Mucosa of rectum (tissue), 2 donors: ENCODE measurements at regions not wholly inside any gene's neighbourhood (a gene's known extent, or its start where the extent isn't known, plus 50 kb on each side); places are given as distances from the start of the nearest gene placed in this dataset.

Experiments
- H3K27ac ChIP-seq, 2 donors: one replicate each; pipeline ENCODE4 v1.7.0; 2013; ENCODE audit warnings: inconsistent platforms in 2 of 2, low read depth in 2 of 2, low read length in 2 of 2
- H3K27me3 ChIP-seq, 2 donors: one replicate each; pipeline ENCODE4 v1.7.0; 2013; ENCODE audit warnings: low read length in 2 of 2; ENCODE audit not compliant: control insufficient read depth in 2 of 2, insufficient read depth in 2 of 2
- H3K36me3 ChIP-seq, 2 donors: one replicate each; pipeline ENCODE4 v1.7.0; 2013; ENCODE audit warnings: low read length in 2 of 2; ENCODE audit not compliant: control insufficient read depth in 2 of 2, insufficient read depth in 2 of 2
- H3K4me1 ChIP-seq, 2 donors: one replicate each; pipeline ENCODE4 v1.7.0; 2013; ENCODE audit warnings: low read length in 2 of 2, mild to moderate bottlenecking in 1 of 2; ENCODE audit not compliant: control insufficient read depth in 2 of 2, insufficient read depth in 2 of 2
- H3K4me3 ChIP-seq, 2 donors: one replicate each; pipeline ENCODE4 v1.7.0; 2013; ENCODE audit warnings: low read length in 2 of 2
- H3K9ac ChIP-seq, 2 donors: one replicate each; pipeline ENCODE4 v1.7.0; 2013; ENCODE audit warnings: low read length in 2 of 2, low read depth in 1 of 2, mild to moderate bottlenecking in 1 of 2
- H3K9me3 ChIP-seq, 2 donors: one replicate each; pipeline ENCODE4 v1.7.0; 2013; ENCODE audit warnings: low read length in 2 of 2; ENCODE audit not compliant: control insufficient read depth in 2 of 2
- donor health status: healthy.
- donor health status: Normal muscosa, but diverticular disease.

DNA sequence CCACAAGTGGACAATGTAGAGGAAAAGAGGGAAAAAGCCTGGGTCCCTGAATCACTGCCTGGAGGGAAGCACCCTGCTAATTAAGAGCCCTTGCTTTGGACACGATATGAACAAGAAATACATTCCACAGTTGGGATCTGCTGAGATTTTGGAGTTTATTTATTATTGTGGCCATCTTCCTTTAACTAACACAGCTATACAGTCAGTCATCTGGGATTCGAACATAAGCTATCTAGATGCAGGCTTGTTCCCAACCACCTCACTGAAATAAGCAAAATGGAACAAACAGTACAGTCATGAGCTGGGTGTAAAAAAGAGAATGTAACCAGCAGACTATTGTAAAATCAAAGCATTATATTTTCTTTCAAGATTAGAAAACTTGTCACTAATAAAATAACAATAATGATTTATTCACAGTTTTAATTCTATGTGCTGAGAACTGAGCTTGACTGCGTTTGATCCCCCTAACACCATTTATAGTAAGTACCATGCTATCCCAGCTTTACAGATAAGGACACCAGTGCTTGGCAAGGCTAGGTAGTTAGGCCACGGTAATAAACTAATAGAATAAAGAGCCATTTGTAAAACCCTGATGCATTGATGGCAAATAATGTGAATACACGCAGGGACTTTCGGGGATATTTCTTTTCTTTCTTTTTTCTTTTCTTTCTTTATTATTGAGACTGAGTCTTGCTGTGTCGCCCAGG is 223.8 kb upstream of the KLF6 start:
- H3K4me3 ChIP-seq = no peak overlapping the region
- no peaks in the 10 kb centered on the region for H3K9me3 ChIP-seq
- no peak overlapping the region for H3K27ac ChIP-seq
- H3K9ac ChIP-seq = no peak overlapping the region
- no peaks in the 10 kb centered on the region for H3K36me3 ChIP-seq
- no peaks in the 10 kb centered on the region for H3K27me3 ChIP-seq
- H3K4me1 ChIP-seq = no peaks in the 10 kb centered on the region

DNA sequence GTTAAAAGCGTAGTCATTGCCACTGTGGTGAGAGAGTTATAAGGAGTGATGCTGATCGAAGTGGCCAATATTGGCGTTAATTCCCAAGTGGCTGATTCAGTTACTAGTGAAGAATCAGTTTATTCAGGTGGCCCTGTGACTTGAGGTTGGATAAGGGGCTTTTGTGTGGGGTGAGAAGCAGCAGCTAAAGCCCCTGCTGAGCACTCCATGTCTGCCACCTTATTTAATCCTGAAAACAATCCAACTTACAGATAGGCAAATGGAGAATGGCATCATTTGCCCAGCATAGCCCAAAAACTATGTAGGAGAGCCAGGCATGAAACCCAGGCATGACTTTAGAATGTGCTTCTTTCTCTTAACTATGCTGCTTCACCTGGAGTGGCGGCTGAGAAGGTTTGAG is 222.8 kb upstream of the KLF6 start:
- H3K9ac ChIP-seq = no peak overlapping the region
- H3K36me3 ChIP-seq = no peaks in the 10 kb centered on the region
- no peaks in the 10 kb centered on the region for H3K9me3 ChIP-seq
- H3K4me3 ChIP-seq = no peak overlapping the region
- no peaks in the 10 kb centered on the region for H3K4me1 ChIP-seq
- no peaks in the 10 kb centered on the region for H3K27me3 ChIP-seq
- no peak overlapping the region for H3K27ac ChIP-seq

DNA sequence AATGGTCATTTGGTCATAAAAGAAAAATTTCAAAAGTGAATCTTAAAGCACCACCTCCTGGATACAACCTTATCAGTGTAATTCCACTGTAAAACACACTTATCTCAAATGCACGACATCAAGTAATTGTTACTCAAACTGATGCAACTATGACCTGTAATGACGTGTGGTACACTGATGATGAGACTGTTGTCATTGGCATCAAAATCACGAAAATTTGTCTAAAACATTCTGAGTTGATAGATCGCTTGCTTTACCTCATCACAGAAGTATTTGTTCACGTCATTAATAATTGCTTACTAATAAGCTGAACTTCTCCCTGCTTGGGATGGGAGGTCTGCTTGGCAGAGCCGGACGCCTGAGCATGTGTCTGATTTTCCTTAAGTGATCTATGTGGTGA is 221.8 kb upstream of the KLF6 start:
- no peak overlapping the region for H3K4me3 ChIP-seq
- no peaks in the 10 kb centered on the region for H3K27me3 ChIP-seq
- H3K27ac ChIP-seq = no peak overlapping the region
- no peaks in the 10 kb centered on the region for H3K4me1 ChIP-seq
- H3K36me3 ChIP-seq = no peaks in the 10 kb centered on the region
- no peak overlapping the region for H3K9ac ChIP-seq
- no peaks in the 10 kb centered on the region for H3K9me3 ChIP-seq

DNA sequence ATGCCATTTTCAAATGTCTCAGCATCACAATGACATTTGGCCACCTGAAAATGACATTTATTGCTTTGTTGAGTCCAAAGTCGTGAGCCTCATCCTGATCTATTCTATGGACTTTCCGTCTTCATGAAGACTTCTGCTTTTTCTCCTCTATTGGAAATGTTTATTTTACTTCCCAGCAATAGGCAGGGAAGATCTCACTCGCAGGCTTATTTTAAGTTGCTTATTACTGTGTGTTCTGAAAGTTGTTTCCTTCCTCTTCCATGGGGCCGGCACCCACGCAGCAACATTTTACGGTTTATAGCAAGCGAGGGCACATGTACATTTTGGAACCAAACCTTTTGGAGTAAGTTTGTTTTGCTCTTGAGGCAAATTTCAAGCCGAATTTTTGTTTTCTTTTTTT is 221.0 kb upstream of the KLF6 start:
- H3K27ac ChIP-seq = no peak overlapping the region
- H3K4me3 ChIP-seq = no peak overlapping the region
- H3K9me3 ChIP-seq = no peaks in the 10 kb centered on the region
- H3K36me3 ChIP-seq = no peaks in the 10 kb centered on the region
- no peaks in the 10 kb centered on the region for H3K4me1 ChIP-seq
- H3K27me3 ChIP-seq = no peaks in the 10 kb centered on the region
- H3K9ac ChIP-seq = no peak overlapping the region

DNA sequence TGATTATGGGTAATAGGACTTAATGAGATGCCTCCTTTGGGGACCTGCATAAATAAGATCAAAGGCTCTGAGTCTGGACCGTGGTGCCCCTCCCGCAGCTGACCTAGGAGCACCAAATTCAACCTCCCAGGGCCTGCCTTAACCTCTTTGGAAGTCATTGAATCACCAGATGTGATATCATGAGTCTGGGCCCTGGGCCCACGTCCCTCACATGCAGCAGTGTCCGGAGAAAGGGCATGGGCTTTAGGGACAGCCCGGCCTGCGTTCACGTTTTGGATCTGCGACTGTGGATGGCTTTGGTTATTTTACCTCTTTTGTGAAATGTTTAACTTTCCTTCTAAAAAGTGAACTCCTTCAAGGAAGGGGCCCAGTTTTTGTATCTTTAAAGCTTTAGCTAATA is 220.0 kb upstream of the KLF6 start:
- H3K27ac ChIP-seq = no peak overlapping the region
- H3K9ac ChIP-seq = no peak overlapping the region
- no peaks in the 10 kb centered on the region for H3K9me3 ChIP-seq
- no peaks in the 10 kb centered on the region for H3K4me1 ChIP-seq
- no peaks in the 10 kb centered on the region for H3K36me3 ChIP-seq
- no peaks in the 10 kb centered on the region for H3K27me3 ChIP-seq
- H3K4me3 ChIP-seq = no peak overlapping the region

DNA sequence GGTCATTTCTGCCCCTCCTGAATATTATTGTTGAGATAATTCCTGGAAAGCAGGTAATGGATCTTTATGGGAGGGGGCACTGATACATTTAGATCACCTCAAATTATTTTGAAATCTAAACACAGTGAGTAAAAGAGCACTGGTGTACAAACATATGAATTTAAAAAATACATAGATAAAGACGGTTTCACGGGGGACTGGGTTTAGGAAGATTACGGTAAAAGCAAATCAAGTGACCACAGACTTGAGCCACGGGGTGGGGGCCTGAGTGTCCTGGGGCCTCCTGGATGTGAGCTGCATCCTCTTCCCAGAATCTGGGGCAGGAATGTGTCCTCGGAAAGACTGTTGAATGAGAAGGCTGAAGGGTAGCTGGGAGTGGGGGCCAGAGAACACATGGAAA is 219.1 kb upstream of the KLF6 start:
- Histone ChIP-seq H3K9ac (no peak overlapping the region), H3K27ac (no peak overlapping the region), H3K4me1 (no peaks in the 10 kb centered on the region), H3K27me3 (no peaks in the 10 kb centered on the region), H3K9me3 (no peaks in the 10 kb centered on the region), H3K4me3 (no peak overlapping the region), H3K36me3 (no peaks in the 10 kb centered on the region)

DNA sequence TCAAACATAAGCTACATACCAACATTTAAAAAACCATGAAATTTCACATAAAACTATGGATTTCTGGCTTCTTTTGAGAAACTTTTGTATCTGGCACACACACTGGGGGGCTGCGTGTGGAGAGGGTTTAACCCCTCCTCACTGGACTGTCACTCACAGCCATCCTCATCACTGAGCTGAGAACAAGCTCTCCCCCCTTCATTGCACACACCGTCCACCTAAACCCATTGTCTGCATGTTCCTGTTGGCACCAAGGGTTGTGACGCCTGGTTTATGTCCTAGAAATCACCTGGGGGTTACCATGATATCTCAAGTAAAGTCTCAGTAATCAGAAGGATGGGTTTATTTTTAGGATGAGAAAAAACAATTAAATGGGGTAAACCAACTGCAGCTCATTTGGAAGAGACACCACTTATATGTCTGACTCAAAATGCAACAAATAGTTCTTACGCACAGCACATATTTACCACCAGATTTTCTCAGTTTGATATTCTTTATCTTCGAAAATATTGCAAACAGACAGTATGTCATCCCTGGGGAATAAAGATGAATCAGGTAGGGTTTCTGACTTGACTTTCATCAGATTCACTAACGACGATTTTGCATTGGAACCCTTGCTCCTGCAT is 218.5 kb upstream of the KLF6 start:
- H3K4me3 ChIP-seq = no peak overlapping the region
- H3K9me3 ChIP-seq = no peaks in the 10 kb centered on the region
- H3K27ac ChIP-seq = no peak overlapping the region
- no peaks in the 10 kb centered on the region for H3K27me3 ChIP-seq
- no peak overlapping the region for H3K9ac ChIP-seq
- H3K4me1 ChIP-seq = no peaks in the 10 kb centered on the region
- H3K36me3 ChIP-seq = no peaks in the 10 kb centered on the region

DNA sequence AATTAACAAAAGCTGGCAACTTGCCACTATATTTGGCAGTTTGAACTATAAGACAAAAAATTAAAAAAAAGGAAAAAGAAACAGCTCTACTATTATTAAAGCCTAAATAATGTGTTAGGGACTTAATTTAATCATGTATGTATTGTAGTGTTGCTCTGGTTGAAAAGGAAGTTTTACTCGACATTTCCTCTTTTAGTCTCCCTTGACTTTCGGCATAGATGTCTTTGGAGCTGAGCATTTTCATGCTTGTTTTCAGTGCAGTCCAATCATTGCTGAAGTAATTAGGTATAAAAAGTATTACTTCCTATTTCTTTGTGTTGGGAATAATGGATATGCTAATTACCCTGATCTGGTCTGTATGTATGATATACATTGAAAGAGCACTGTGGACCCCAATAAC is 216.8 kb upstream of the KLF6 start:
- Histone ChIP-seq H3K27me3 (no peaks in the 10 kb centered on the region), H3K4me3 (no peak overlapping the region), H3K9ac (no peak overlapping the region), H3K4me1 (no peaks in the 10 kb centered on the region), H3K36me3 (no peaks in the 10 kb centered on the region), H3K27ac (no peak overlapping the region), H3K9me3 (no peaks in the 10 kb centered on the region)

DNA sequence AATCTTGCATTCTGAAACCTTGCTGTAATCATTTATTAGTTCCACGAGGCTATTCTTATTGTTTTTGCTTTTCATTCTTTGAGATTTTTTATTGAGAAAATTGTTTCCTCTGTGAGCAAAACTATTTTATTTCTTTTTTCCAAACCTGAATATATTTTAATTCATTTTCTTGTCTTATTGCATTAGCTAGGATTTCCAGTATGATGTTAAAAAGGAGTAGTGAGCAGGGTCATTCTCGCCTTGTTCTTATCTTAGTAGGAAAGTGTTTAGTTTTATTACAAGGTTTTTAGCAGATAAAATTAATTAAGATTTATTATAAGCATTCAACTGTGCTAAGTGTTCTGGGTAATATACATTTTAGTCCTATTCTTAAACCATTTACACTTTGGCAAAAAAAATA is 214.6 kb upstream of the KLF6 start:
- H3K36me3 ChIP-seq = no peaks in the 10 kb centered on the region
- no peaks in the 10 kb centered on the region for H3K4me1 ChIP-seq
- no peak overlapping the region for H3K27ac ChIP-seq
- no peak overlapping the region for H3K9ac ChIP-seq
- H3K4me3 ChIP-seq = no peak overlapping the region
- no peaks in the 10 kb centered on the region for H3K27me3 ChIP-seq
- H3K9me3 ChIP-seq = no peaks in the 10 kb centered on the region

DNA sequence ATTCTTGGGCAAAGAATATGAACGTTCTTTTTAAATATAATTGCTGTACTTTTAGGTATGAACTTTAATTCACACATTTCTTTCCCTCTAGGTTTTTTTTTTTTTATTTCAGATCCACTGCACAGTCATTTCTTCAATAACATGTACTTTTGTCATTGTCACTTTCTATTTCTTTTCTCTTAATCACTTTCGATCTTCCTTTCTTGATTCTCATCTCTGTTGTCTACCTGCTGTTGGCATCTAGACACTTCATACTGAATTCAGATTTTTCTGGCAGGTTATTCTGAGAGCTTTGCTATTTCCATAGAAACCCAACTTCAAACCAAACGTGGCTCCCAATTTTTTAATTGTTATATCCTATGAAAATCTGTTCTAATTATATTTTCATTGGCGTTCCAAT is 211.7 kb upstream of the KLF6 start:
- Histone ChIP-seq H3K27ac (no peak overlapping the region), H3K27me3 (no peaks in the 10 kb centered on the region), H3K9ac (no peak overlapping the region), H3K36me3 (no peaks in the 10 kb centered on the region), H3K4me1 (no peaks in the 10 kb centered on the region), H3K4me3 (no peak overlapping the region), H3K9me3 (no peaks in the 10 kb centered on the region)
